ACHN (cell line): ENCODE measurements at regions not wholly inside any gene's neighbourhood (a gene's known extent, or its start where the extent isn't known, plus 50 kb on each side); places are given as distances from the start of the nearest gene placed in this dataset.

Experiments
- DNase-seq: peaks from one replicate; pipeline ENCODE4 v3.0.0-alpha.2; 2015
- in situ Hi-C: cut with HindIII; loops from 2 replicates; pipeline ENCODE4 v1.10.0; 2017; ENCODE audit warnings: low sequenced_read_pairs, low pct_ligation_motif_present, low pct_unique_long_range_greater_than_20kb

DNA sequence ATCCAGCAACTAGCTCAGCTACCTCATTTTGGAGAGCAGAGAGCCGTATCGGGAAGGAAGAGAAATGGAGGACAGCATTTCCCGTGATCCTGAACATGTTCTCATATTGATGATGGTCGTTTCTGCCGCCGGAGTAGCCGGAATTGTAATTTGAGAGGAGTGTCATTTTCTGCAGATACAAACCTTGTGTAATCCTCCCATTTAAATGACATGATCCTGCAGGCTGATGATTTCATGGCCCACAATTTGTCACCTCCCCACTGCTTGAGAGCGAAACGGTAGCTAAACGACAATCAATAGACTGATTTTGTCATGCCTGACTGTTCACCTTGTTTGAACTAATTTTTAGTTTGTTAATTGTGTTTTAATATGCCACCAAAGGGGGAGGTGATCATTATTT, 126.5 kb upstream of the CNTN6 start:
- no peak for DNase-seq
- in situ Hi-C loops = no loop called here

DNA sequence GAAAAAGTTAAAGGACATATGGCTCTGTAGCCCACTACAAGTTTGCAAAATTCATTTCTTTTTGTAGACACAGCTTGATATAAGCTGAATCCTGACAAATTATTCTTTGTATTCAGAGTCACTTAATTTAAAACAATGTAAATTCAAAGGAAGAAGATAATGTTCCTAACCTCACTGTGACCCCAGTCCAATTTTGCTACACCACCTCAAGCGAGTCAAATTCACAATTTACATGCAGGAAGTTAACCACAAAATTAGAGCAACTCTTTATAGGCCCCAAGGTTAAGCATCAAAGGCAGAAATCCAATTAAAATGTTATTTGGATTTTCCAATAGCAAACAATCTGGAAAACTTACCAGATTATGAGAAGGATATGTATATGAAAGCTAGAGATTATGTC, 119.5 kb upstream of the CNTN6 start:
- no peak for DNase-seq
- in situ Hi-C loops = no loop called here

DNA sequence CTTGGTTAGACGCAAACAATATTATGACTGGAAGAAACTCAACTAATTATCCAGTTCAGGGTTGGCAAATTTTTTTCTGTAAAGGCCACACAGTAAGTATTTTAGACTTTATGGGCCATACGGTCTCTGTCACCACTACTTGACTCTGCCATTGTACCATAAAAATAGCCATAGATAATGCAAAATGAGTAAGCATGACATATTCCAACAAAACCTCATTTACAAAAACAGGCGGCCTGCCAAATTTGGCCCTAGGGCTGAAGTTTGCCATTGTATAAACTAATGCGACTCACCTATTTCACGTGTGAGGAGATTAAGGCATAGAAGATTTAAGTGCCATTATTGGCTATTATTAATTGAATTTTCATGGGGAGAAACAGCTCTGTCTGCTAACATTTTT, 116.8 kb upstream of the CNTN6 start:
- in situ Hi-C loops = no loop called here
- DNase-seq = no peak

DNA sequence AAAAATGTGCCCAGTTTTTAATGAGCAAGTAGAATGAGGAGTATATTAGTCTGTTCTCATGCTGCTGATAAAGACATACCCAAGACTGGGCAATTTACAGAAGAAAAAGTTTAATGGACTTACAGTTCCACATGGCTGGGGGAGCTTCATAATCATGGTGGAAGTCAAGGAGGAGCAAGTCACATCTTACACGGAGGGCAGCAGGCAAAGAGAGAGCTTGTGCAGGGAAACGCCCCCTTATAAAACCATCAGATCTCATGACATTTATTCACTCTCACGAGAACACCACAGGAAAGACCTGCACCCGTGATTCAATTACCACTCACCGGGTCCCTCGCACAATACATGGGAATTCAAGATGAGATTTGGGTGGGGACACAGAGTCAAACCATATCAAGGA, 111.7 kb upstream of the CNTN6 start:
- in situ Hi-C loops = no loop called here
- DNase-seq = no peak

DNA sequence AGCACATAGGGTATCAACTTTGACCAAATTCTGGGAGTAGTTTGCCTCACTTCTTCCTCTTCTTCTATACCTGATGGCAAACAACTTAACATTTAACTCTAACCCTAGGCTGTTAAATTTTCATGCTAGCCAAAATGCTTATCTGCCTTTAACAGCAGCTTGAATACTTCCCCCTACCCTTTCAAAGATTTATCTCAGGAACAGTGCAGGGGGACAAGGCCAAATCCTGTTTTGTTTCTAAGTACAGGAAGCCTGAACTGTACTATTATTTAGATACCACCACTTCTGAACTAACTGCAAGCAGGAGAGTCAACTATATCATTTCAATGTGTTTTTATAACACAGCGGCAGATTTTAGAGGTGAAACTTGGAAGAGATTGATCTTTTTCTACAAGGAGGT, 104.0 kb upstream of the CNTN6 start:
- DNase-seq = no peak
- in situ Hi-C loops = no loop called here

DNA sequence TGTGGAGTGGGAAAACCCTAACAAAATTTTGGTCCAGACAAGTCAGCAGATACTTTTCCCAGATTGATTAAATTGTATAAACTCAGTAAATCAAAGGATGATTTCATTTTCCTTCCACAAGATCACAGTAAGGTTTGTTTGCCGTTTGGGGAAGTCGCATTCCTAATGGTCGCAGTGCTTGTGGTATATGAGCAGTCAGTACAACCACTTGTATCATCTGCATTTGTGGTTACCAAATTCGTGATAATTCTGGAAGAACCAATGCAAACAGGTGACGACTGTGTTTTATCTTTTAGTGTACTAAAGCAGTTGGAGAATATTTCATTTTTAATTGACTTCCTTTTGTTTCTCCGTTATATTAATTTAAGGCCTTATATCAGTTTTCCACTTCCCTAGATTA, 100.0 kb upstream of the CNTN6 start:
- no peak for DNase-seq
- in situ Hi-C loops = no loop called here

DNA sequence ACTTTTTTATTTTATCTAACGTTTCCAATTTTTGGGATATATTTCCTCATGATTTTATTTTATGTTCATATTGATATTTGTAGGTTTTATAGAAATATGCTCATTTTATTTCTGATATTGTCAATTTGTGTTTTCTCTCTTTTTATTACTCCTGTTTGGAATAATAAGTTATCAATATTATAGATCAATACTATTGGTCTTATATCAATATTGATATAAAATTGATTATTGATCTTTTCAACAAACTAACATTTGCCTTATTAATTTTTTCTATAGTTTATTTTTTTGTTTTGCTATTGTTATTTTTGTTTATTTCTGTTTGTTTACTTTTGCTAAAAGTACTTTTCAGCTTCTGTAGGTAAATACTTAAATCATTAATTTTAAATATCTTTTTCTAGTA, 90.8 kb upstream of the CNTN6 start:
- in situ Hi-C loops = no loop called here
- DNase-seq = no peak

DNA sequence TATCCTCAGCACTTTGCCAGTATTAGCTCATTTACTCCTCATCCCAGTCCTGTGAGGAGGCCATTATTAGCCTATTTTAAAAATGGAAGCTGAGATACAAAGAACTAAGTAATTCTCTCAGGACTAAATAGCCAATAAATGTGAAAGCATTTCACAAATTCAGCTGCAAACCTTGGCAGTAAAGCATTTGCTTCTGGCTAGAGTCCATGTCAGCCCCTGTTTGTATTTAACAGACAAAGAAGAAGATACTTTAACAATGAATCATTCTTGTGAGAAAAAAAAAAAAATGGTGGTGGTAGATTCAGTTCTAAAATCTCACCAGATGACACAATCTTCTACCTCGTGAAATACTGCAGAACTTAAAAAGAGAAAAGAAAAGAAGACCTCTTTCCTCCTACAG, 85.0 kb upstream of the CNTN6 start:
- DNase-seq = peak; percentile 62
- in situ Hi-C loops = no loop called here

DNA sequence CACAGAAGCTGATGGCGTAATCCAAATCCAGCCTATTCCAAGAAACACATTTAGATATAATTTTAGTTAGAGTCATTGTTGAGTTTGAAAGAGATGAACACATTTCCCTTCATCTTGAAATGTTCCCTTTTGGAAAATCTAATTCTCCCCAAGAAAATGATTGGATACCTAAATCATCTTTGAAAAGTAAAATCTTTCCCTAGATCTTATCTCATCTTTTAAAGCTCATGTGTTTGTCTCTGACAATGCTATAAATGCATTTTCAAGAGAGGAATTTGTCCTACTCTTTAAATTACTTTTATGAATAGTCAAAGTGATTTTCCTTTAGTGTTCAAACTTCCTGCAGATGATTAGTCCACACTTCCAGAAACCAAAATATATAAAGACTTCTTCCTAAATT, 82.6 kb upstream of the CNTN6 start:
- in situ Hi-C loops = no loop called here
- DNase-seq = no peak

DNA sequence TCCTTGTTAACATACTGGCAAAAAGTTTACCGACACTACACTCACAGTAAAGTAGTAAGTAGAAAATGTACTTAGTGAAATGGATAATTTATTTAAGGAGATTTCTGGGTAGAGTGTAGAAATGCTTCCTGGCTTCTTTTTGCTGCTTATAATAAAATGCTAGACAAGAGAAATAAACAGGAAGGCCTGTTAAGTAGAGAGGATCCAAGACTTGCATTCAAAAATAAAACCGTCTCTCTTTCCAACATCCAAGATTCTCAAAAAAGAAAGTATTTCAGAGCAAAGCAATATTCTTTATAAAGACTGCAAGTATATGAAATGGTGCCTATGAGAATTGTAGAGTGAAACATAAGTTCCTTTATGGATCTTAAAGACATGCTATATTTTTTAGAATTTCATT, 77.0 kb upstream of the CNTN6 start:
- no peak for DNase-seq
- in situ Hi-C loops = no loop called here

DNA sequence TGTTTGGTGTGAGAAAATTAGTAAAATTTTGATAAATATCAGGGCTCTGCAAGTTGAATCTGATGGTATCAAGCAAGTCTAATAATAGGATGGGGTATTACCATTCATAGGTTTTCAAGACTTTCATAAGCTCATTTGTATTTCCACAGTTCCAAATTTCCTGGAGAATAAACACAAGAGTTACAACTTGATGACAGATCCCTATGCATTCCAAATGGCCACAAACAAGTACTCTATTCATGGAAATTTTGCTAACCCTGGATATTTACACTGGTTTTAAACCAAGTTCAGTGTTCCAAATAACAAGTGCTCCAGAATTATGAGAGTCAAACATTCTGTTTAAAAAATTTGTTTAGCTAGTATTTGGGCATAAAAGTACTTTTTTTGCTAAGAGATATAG, 75.0 kb upstream of the CNTN6 start:
- in situ Hi-C loops = no loop called here
- DNase-seq = no peak

DNA sequence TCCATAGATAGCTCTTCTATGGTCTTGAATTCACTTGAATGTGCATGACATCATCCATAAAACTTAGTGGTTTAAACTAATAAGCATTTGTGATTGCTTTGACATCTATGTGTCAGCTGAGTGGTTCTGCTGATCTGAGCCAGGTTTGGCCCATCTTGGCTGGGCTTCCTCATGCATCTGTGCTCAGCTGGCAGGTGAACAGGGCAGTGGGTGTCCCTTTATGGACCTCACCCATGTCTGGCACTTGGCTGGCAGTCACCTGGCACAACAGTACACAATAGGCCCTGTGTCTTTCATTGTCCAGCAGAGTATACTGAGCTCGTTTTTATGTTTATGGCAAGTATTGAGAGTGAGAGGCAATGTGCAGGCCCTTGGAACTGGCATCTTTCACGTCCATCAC, 73.7 kb upstream of the CNTN6 start:
- in situ Hi-C loops = no loop called here
- DNase-seq = no peak

DNA sequence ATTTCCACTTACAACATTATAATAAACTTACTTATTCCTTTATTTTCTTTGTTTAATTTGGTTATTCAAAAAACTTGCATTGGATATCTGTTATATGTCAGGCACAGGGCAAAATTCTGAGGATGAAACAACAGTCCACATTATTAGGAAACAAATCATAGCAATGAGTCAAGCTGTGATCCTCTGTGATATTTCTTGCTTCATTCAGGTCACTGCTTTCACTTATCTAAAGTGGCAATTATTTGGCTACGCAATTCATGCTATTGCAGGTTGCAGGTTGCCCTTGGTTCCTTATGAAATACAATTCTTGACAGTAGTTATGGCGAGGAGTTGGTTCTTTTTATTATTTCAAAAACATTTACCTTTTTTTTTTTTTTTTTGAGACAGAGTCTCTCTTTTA, 66.4 kb upstream of the CNTN6 start:
- no peak for DNase-seq
- in situ Hi-C loops = no loop called here

DNA sequence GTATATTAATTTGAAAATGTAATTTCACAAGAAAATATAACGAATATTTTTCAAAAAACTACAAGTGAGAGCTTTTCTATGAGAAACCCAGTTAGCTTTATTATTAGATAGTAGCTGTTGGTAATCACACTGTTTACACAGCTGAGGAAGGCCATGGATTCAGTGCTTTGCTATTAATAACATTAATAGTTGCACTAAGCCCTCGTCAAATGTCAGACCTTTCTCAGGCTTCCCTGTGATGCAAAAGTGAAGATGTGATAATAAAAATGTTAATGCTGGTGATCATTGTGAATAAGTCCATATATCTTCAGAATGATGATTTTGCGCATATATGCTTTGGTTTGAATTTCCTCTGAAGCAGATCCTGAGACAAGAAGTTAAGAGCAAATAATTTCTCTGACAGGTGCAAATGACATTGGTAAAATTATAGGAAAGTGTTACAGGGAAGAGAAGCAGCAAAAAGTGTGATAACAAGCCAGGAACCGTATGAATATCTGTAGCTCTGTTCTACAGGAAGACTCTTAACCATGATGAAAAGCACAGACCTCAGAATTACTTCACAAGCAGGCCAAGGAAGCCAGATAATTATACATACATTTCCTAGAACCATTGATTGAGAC, 56.5 kb upstream of the CNTN6 start:
- no peak for DNase-seq
- in situ Hi-C loops = no loop called here

DNA sequence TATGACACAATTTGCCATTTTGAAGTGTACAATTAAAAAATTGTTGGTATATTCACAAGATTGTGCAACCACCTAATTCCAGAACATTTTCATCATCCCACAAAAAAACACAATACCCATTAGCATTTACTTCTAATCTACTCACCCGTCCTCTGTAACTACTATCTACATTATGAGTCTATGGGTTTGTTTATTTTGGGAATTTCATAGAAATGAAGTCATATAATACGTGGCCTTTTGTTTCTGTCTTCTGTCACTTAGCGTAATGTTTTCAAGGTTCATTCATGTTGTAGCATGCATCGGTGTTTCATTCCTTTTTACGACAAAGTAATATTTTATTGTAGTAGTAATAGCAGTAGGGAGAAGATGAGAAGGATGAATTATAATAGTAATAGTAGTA, 55.2 kb upstream of the CNTN6 start:
- no peak for DNase-seq
- in situ Hi-C loops = no loop called here
